ENCODE measurements at regions not wholly inside any gene's neighbourhood (a gene's known extent, or its start where the extent isn't known, plus 50 kb on each side); places are given as distances from the start of the nearest gene placed in this dataset.

DNA sequence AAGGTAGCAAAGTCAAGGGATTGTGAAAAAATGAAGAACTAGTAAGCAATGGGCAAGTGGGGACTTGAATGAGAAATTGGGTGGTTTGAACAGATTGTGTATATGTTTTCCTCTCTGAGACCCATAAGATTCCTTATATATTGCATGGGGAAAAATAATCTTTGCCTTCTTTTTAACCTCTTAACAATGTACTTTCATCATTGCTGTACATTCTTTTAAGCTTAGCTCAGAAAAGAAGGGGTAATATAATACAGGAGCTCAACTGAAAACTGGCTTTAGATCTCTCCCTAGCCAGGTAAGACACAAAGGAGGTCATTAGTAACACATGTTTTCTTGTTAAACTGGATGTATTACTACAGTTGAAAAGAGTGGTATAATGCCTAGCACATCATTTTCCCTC, 287.2 kb downstream of the RNF144B start:
- Histone ChIP-seq H3K27ac (no peak overlapping the region), H3K9ac (no peak overlapping the region), H4K20me1 (ENCODE audit: insufficient read depth) (no peaks in the 10 kb centered on the region), H2AFZ (ENCODE audit: low read depth) (no peak overlapping the region), H3K4me1 (ENCODE audit: low read depth, poor library complexity, severe bottlenecking) (no peaks in the 10 kb centered on the region), H3K4me2 (no peak overlapping the region), H3K4me3 (IDR thresholded peaks at IDR 0.05; ENCODE audit: insufficient read depth, low read depth, low read length) (no peak overlapping the region), H3K36me3 (ENCODE audit: insufficient read depth) (no peaks in the 10 kb centered on the region), H3K79me2 (ENCODE audit: insufficient read depth, low read depth) (no peaks in the 10 kb centered on the region), H3K27me3 (ENCODE audit: insufficient read depth, low read depth) (no peaks in the 10 kb centered on the region)
- TF ChIP-seq, protein P1, sequence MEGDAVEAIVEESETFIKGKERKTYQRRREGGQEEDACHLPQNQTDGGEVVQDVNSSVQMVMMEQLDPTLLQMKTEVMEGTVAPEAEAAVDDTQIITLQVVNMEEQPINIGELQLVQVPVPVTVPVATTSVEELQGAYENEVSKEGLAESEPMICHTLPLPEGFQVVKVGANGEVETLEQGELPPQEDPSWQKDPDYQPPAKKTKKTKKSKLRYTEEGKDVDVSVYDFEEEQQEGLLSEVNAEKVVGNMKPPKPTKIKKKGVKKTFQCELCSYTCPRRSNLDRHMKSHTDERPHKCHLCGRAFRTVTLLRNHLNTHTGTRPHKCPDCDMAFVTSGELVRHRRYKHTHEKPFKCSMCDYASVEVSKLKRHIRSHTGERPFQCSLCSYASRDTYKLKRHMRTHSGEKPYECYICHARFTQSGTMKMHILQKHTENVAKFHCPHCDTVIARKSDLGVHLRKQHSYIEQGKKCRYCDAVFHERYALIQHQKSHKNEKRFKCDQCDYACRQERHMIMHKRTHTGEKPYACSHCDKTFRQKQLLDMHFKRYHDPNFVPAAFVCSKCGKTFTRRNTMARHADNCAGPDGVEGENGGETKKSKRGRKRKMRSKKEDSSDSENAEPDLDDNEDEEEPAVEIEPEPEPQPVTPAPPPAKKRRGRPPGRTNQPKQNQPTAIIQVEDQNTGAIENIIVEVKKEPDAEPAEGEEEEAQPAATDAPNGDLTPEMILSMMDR (conservative IDR thresholded peaks at IDR 0.05; ENCODE audit: low read depth, low read length), result no peak

DNA sequence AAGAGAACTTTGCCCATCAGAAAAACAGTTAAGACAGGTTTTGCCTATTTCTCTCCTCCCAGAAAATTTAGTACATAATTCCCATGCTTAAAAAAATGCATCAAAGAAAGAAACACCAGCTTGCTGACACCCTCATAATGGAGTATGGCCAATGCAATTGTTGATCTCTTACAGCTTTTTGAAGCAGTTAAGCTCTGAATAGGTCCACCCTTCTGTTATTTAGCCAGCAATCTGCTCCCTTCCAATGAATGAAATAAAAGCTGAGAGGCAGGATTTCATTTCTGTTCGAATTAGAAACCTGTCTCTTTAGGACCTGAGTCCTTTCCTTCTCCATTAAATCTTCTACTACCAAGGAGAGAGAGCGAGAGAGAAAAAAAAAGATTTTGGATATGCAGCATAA, 288.7 kb downstream of the RNF144B start:
- H3K27ac ChIP-seq, result no peak overlapping the region
- TF ChIP-seq, protein P1 (conservative IDR thresholded peaks at IDR 0.05; ENCODE audit: low read depth, low read length), result no peak

DNA sequence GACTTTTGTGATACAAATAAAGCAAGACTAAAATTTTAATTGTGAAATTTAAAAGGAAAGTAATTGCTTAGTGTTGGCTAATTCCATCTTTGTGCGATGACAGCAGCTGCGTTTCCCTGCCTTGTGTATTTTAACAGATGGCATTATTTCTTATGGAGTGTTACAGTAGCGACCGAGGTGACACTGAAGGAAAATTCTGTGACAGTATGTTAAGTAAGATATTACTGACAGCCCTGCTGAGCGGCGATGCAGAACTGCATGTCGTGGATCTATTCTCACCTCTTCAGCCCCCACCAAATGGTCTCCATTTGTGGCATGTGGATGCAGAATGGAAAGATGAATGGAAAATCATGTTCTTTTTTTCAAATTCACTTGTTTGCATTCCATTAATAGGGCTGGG, 289.4 kb downstream of the RNF144B start:
- H3K9ac ChIP-seq, result no peak overlapping the region
- TF ChIP-seq, protein P1 (conservative IDR thresholded peaks at IDR 0.05; ENCODE audit: low read depth, low read length), result no peak

More for the DNA sequence above, 288.7 kb downstream of the RNF144B start:
- Histone ChIP-seq H3K36me3 (ENCODE audit: insufficient read depth) (no peaks in the 10 kb centered on the region), H3K79me2 (ENCODE audit: insufficient read depth, low read depth) (no peaks in the 10 kb centered on the region), H4K20me1 (ENCODE audit: insufficient read depth) (no peaks in the 10 kb centered on the region), H3K4me1 (ENCODE audit: low read depth, poor library complexity, severe bottlenecking) (no peaks in the 10 kb centered on the region), H2AFZ (ENCODE audit: low read depth) (no peak overlapping the region), H3K4me2 (no peak overlapping the region), H3K27me3 (ENCODE audit: insufficient read depth, low read depth) (no peaks in the 10 kb centered on the region), H3K4me3 (IDR thresholded peaks at IDR 0.05; ENCODE audit: insufficient read depth, low read depth, low read length) (no peak overlapping the region), H3K9ac (no peak overlapping the region)

DNA sequence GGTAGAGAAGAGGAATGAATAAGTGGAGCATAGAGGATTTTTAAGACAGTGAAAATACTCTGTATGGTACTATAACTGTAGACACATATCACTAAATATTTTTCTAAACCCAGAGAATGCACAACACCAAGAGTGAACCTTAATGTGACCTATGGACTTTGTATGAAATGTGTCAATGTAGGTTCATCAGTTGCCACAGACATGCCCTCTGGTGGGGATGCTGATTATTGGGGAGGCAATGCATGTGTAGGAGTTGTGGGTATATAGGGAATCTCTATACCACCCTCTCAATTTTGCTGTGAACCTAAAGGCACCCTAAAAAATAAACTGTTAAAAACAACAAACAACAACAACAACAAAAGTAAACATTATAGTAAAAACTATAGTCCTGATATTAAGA, 293.7 kb downstream of the RNF144B start:
- Histone ChIP-seq H4K20me1 (ENCODE audit: insufficient read depth) (no peaks in the 10 kb centered on the region), H3K4me1 (ENCODE audit: low read depth, poor library complexity, severe bottlenecking) (no peaks in the 10 kb centered on the region), H2AFZ (ENCODE audit: low read depth) (no peak overlapping the region), H3K27me3 (ENCODE audit: insufficient read depth, low read depth) (no peaks in the 10 kb centered on the region), H3K79me2 (ENCODE audit: insufficient read depth, low read depth) (no peaks in the 10 kb centered on the region), H3K36me3 (ENCODE audit: insufficient read depth) (no peaks in the 10 kb centered on the region), H3K4me3 (IDR thresholded peaks at IDR 0.05; ENCODE audit: insufficient read depth, low read depth, low read length) (no peak overlapping the region), H3K27ac (no peak overlapping the region), H3K9ac (no peak overlapping the region), H3K4me2 (no peak overlapping the region)
- TF ChIP-seq, protein P1 (conservative IDR thresholded peaks at IDR 0.05; ENCODE audit: low read depth, low read length), result no peak

More for the DNA sequence above, 289.4 kb downstream of the RNF144B start:
- no peak overlapping the region for H3K4me3 ChIP-seq (IDR thresholded peaks at IDR 0.05; ENCODE audit: insufficient read depth, low read depth, low read length)
- H3K4me2 ChIP-seq, result no peak overlapping the region
- H3K27ac ChIP-seq, result no peak overlapping the region
- H3K27me3 ChIP-seq (ENCODE audit: insufficient read depth, low read depth), result no peaks in the 10 kb centered on the region
- H3K4me1 ChIP-seq (ENCODE audit: low read depth, poor library complexity, severe bottlenecking), result no peaks in the 10 kb centered on the region
- no peaks in the 10 kb centered on the region for H4K20me1 ChIP-seq (ENCODE audit: insufficient read depth)
- no peaks in the 10 kb centered on the region for H3K36me3 ChIP-seq (ENCODE audit: insufficient read depth)
- H3K79me2 ChIP-seq (ENCODE audit: insufficient read depth, low read depth), result no peaks in the 10 kb centered on the region
- no peak overlapping the region for H2AFZ ChIP-seq (ENCODE audit: low read depth)
